ENCODE measurements at regions not wholly inside any gene's neighbourhood (a gene's known extent, or its start where the extent isn't known, plus 50 kb on each side); places are given as distances from the start of the nearest gene placed in this dataset.

- Histone ChIP-seq H3K27ac (ENCODE audit: insufficient read depth, low read length, poor library complexity, severe bottlenecking) (no peak overlapping the region), H3K4me3 (ENCODE audit: low read depth, low read length) (no peak overlapping the region), H3K9me3 (ENCODE audit: control insufficient read depth in 2 of 2, low read length in 2 of 2) (no peaks in the 10 kb centered on the region), H3K4me1 (ENCODE audit: control insufficient read depth, insufficient read depth, low read length, poor library complexity, severe bottlenecking) (no peaks in the 10 kb centered on the region), H3K27me3 (ENCODE audit: control insufficient read depth, insufficient read depth, low read length) (no peaks in the 10 kb centered on the region), H3K36me3 (ENCODE audit: control insufficient read depth, insufficient read depth, low read length) (no peaks in the 10 kb centered on the region)
- Mint-ChIP-seq H3K27me3 (peaks cover 9% of the 10 kb centered on the region), H3K36me3 (no peaks in the 10 kb centered on the region), H3K4me3 (no peak overlapping the region), H3K9me3 (peaks cover 0 to 2% (median 0%) of the 10 kb centered on the region in 7 donors), H3K27ac (no peak overlapping the region), H3K4me1 (no peaks in the 10 kb centered on the region)
- ATAC-seq (ENCODE audit: low read depth in 2 of 2) = no peak
- DNase-seq = no peak
Observed at GRCh38 chr6:44634321-44634720, 246.8 kb downstream of the CDC5L start.

GRCh38 chr6:44635486-44635885 is 248.0 kb downstream of the CDC5L start:
- H3K27me3 Mint-ChIP-seq = peaks cover 9% of the 10 kb centered on the region
- H3K4me1 Mint-ChIP-seq = no peaks in the 10 kb centered on the region
- no peak overlapping the region for H3K4me3 ChIP-seq (ENCODE audit: low read depth, low read length)
- H3K27me3 ChIP-seq (ENCODE audit: control insufficient read depth, insufficient read depth, low read length) = no peaks in the 10 kb centered on the region
- no peak overlapping the region for H3K27ac ChIP-seq (ENCODE audit: insufficient read depth, low read length, poor library complexity, severe bottlenecking)
- no peaks in the 10 kb centered on the region for H3K4me1 ChIP-seq (ENCODE audit: control insufficient read depth, insufficient read depth, low read length, poor library complexity, severe bottlenecking)
- ATAC-seq (ENCODE audit: low read depth in 2 of 2) (no peak), DNase-seq (no peak)
- H3K9me3 ChIP-seq (ENCODE audit: control insufficient read depth in 2 of 2, low read length in 2 of 2) = no peaks in the 10 kb centered on the region
- no peak overlapping the region for H3K27ac Mint-ChIP-seq
- H3K36me3 ChIP-seq (ENCODE audit: control insufficient read depth, insufficient read depth, low read length) = no peaks in the 10 kb centered on the region
- peaks cover 0 to 2% (median 0%) of the 10 kb centered on the region in 7 donors for H3K9me3 Mint-ChIP-seq
- H3K36me3 Mint-ChIP-seq = no peaks in the 10 kb centered on the region
- no peak overlapping the region for H3K4me3 Mint-ChIP-seq

GRCh38 chr6:44636561-44637248 is 249.2 kb downstream of the CDC5L start:
- Histone ChIP-seq H3K4me1 (ENCODE audit: control insufficient read depth, insufficient read depth, low read length, poor library complexity, severe bottlenecking) (no peaks in the 10 kb centered on the region), H3K4me3 (ENCODE audit: low read depth, low read length) (no peak overlapping the region), H3K36me3 (ENCODE audit: control insufficient read depth, insufficient read depth, low read length) (no peaks in the 10 kb centered on the region), H3K9me3 (ENCODE audit: control insufficient read depth in 2 of 2, low read length in 2 of 2) (no peaks in the 10 kb centered on the region), H3K27ac (ENCODE audit: insufficient read depth, low read length, poor library complexity, severe bottlenecking) (no peak overlapping the region), H3K27me3 (ENCODE audit: control insufficient read depth, insufficient read depth, low read length) (no peaks in the 10 kb centered on the region)
- no peaks in the 10 kb centered on the region for H3K4me1 Mint-ChIP-seq
- H3K4me3 Mint-ChIP-seq = no peak overlapping the region
- H3K27ac Mint-ChIP-seq = no peak overlapping the region
- no peaks in the 10 kb centered on the region for H3K36me3 Mint-ChIP-seq
- no peak for ATAC-seq (ENCODE audit: low read depth in 2 of 2)
- no peak for DNase-seq
- H3K9me3 Mint-ChIP-seq = peaks cover 0 to 2% (median 0%) of the 10 kb centered on the region in 7 donors
- peaks cover 9% of the 10 kb centered on the region for H3K27me3 Mint-ChIP-seq

GRCh38 chr6:44641344-44642031 is 254.0 kb downstream of the CDC5L start:
- Mint-ChIP-seq H3K27ac (no peak overlapping the region), H3K4me3 (no peak overlapping the region), H3K4me1 (no peaks in the 10 kb centered on the region), H3K27me3 (peaks cover 5% of the 10 kb centered on the region), H3K9me3 (peaks cover 0 to 2% (median 0%) of the 10 kb centered on the region in 7 donors), H3K36me3 (no peaks in the 10 kb centered on the region)
- H3K27me3 ChIP-seq (ENCODE audit: control insufficient read depth, insufficient read depth, low read length) = no peaks in the 10 kb centered on the region
- no peaks in the 10 kb centered on the region for H3K36me3 ChIP-seq (ENCODE audit: control insufficient read depth, insufficient read depth, low read length)
- H3K9me3 ChIP-seq (ENCODE audit: control insufficient read depth in 2 of 2, low read length in 2 of 2) = no peaks in the 10 kb centered on the region
- H3K4me3 ChIP-seq (ENCODE audit: low read depth, low read length) = no peak overlapping the region
- H3K4me1 ChIP-seq (ENCODE audit: control insufficient read depth, insufficient read depth, low read length, poor library complexity, severe bottlenecking) = no peaks in the 10 kb centered on the region
- ATAC-seq (ENCODE audit: low read depth in 2 of 2) (no peak), DNase-seq (no peak)
- no peak overlapping the region for H3K27ac ChIP-seq (ENCODE audit: insufficient read depth, low read length, poor library complexity, severe bottlenecking)

GRCh38 chr6:44642349-44642748 is 254.8 kb downstream of the CDC5L start:
- Histone ChIP-seq H3K27me3 (ENCODE audit: control insufficient read depth, insufficient read depth, low read length) (no peaks in the 10 kb centered on the region), H3K4me1 (ENCODE audit: control insufficient read depth, insufficient read depth, low read length, poor library complexity, severe bottlenecking) (no peaks in the 10 kb centered on the region), H3K4me3 (ENCODE audit: low read depth, low read length) (no peak overlapping the region), H3K9me3 (ENCODE audit: control insufficient read depth in 2 of 2, low read length in 2 of 2) (no peaks in the 10 kb centered on the region), H3K36me3 (ENCODE audit: control insufficient read depth, insufficient read depth, low read length) (no peaks in the 10 kb centered on the region), H3K27ac (ENCODE audit: insufficient read depth, low read length, poor library complexity, severe bottlenecking) (no peak overlapping the region)
- H3K27ac Mint-ChIP-seq = no peak overlapping the region
- ATAC-seq (ENCODE audit: low read depth in 2 of 2) (no peak), DNase-seq (peak in 1 of 3 donors; percentile 24)
- H3K9me3 Mint-ChIP-seq = peaks cover 0 to 2% (median 0%) of the 10 kb centered on the region in 7 donors
- H3K27me3 Mint-ChIP-seq = peaks cover 5% of the 10 kb centered on the region
- no peak overlapping the region for H3K4me3 Mint-ChIP-seq
- no peaks in the 10 kb centered on the region for H3K4me1 Mint-ChIP-seq
- no peaks in the 10 kb centered on the region for H3K36me3 Mint-ChIP-seq

GRCh38 chr6:44642870-44643522 is 255.5 kb downstream of the CDC5L start:
- peaks cover 5% of the 10 kb centered on the region for H3K27me3 Mint-ChIP-seq

GRCh38 chr6:44645276-44645675 is 257.8 kb downstream of the CDC5L start:
- no peaks in the 10 kb centered on the region for H3K9me3 ChIP-seq (ENCODE audit: control insufficient read depth in 2 of 2, low read length in 2 of 2)
- H3K27ac Mint-ChIP-seq = no peak overlapping the region

More at GRCh38 chr6:44642870-44643522, 255.5 kb downstream of the CDC5L start:
- Histone ChIP-seq H3K27me3 (ENCODE audit: control insufficient read depth, insufficient read depth, low read length) (no peaks in the 10 kb centered on the region), H3K36me3 (ENCODE audit: control insufficient read depth, insufficient read depth, low read length) (no peaks in the 10 kb centered on the region), H3K4me1 (ENCODE audit: control insufficient read depth, insufficient read depth, low read length, poor library complexity, severe bottlenecking) (no peaks in the 10 kb centered on the region), H3K27ac (ENCODE audit: insufficient read depth, low read length, poor library complexity, severe bottlenecking) (no peak overlapping the region), H3K4me3 (ENCODE audit: low read depth, low read length) (no peak overlapping the region), H3K9me3 (ENCODE audit: control insufficient read depth in 2 of 2, low read length in 2 of 2) (no peaks in the 10 kb centered on the region)
- Mint-ChIP-seq H3K27ac (peak overlapping the region in 1 of 3 donors; percentile 32), H3K4me3 (no peak overlapping the region), H3K9me3 (no peaks in the 10 kb centered on the region), H3K36me3 (no peaks in the 10 kb centered on the region), H3K4me1 (no peaks in the 10 kb centered on the region)
- ATAC-seq (ENCODE audit: low read depth in 2 of 2) (peak; percentile 28 to 36), DNase-seq (peak in 2 of 3 donors; percentile 1 to 55)

More at GRCh38 chr6:44645276-44645675, 257.8 kb downstream of the CDC5L start:
- no peak overlapping the region for H3K4me3 ChIP-seq (ENCODE audit: low read depth, low read length)
- no peak overlapping the region for H3K4me3 Mint-ChIP-seq
- ATAC-seq (ENCODE audit: low read depth in 2 of 2) (no peak), DNase-seq (no peak)
- no peaks in the 10 kb centered on the region for H3K36me3 Mint-ChIP-seq
- no peaks in the 10 kb centered on the region for H3K9me3 Mint-ChIP-seq
- H3K36me3 ChIP-seq (ENCODE audit: control insufficient read depth, insufficient read depth, low read length) = no peaks in the 10 kb centered on the region
- H3K27me3 Mint-ChIP-seq = no peaks in the 10 kb centered on the region
- H3K27ac ChIP-seq (ENCODE audit: insufficient read depth, low read length, poor library complexity, severe bottlenecking) = no peak overlapping the region
- H3K4me1 Mint-ChIP-seq = peaks cover 0 to 10% (median 3%) of the 10 kb centered on the region in 4 donors
- H3K27me3 ChIP-seq (ENCODE audit: control insufficient read depth, insufficient read depth, low read length) = no peaks in the 10 kb centered on the region
- no peaks in the 10 kb centered on the region for H3K4me1 ChIP-seq (ENCODE audit: control insufficient read depth, insufficient read depth, low read length, poor library complexity, severe bottlenecking)

Measured in CD4-positive, CD25-positive, alpha-beta regulatory T cell (primary cell).